Neural cell (in vitro differentiated cells): ENCODE measurements at regions not wholly inside any gene's neighbourhood (a gene's known extent, or its start where the extent isn't known, plus 50 kb on each side); places are given as distances from the start of the nearest gene placed in this dataset.

Experiments used
- H2AFZ ChIP-seq: fragments of 200-600, 300-800 bp; sonication (generic), shearing (Covaris generic); 2 replicates; pipeline ENCODE4 v1.6.0; 2014; ENCODE audit warnings: low read depth, mild to moderate bottlenecking, antibody characterized with exemption, low read length, moderate library complexity
- H3F3A ChIP-seq: fragments of 200-600 bp; shearing (Covaris generic); 2 replicates; pipeline ENCODE4 v1.6.1; 2016; ENCODE audit warnings: mild to moderate bottlenecking, moderate library complexity, mixed read lengths, antibody characterized with exemption, low read length; ENCODE audit not compliant: insufficient read depth, poor library complexity, severe bottlenecking
- H3K27ac ChIP-seq: fragments of 200-600, 300-800 bp; sonication (generic), shearing (Covaris generic); 2 replicates; pipeline ENCODE4 v1.5.1; 2014; ENCODE audit warnings: mild to moderate bottlenecking, low read length, moderate library complexity
- H3K27me3 ChIP-seq: fragments of 300-800, 200-600 bp; sonication (generic), shearing (Covaris generic); 2 replicates; pipeline ENCODE4 v1.6.0; 2014; ENCODE audit warnings: mild to moderate bottlenecking, low read depth, low read length, moderate library complexity; ENCODE audit not compliant: insufficient read depth
- H3K36me3 ChIP-seq: fragments of 300-800, 200-600 bp; sonication (generic), shearing (Covaris generic); 2 replicates; pipeline ENCODE4 v1.5.1; 2014; ENCODE audit warnings: mild to moderate bottlenecking, antibody characterized with exemption, low read length, moderate library complexity; ENCODE audit not compliant: insufficient read depth
- H3K4me2 ChIP-seq: fragments of 300-800, 200-600 bp; sonication (generic), shearing (Covaris generic); 2 replicates; pipeline ENCODE4 v1.6.0; 2014; ENCODE audit warnings: mild to moderate bottlenecking, low read length
- H3K4me3 ChIP-seq: fragments of 300-800, 200-600 bp; sonication (generic), shearing (Covaris generic); 2 replicates; pipeline ENCODE4 v1.5.1; 2014; ENCODE audit warnings: mild to moderate bottlenecking, low read length, moderate library complexity
- H3K79me2 ChIP-seq: fragments of 200-600 bp; shearing (Covaris generic); replicated peaks from 2 replicates; pipeline ENCODE4 v1.6.0; 2014; ENCODE audit warnings: mild to moderate bottlenecking, low read length, moderate library complexity; ENCODE audit not compliant: insufficient read depth
- H3K9ac ChIP-seq: fragments of 300-800, 200-600 bp; sonication (generic), shearing (Covaris generic); 2 replicates; pipeline ENCODE4 v1.6.1; 2016; ENCODE audit warnings: mild to moderate bottlenecking, low read length, mixed read lengths
- H3K9me2 ChIP-seq: fragments of 200-600 bp; shearing (Covaris generic); 2 replicates; pipeline ENCODE4 v1.6.1; 2016; ENCODE audit warnings: mild to moderate bottlenecking, low read length, mixed read lengths; ENCODE audit not compliant: insufficient read depth
- H3K9me3 ChIP-seq: fragments of 200-600, 300-800 bp; sonication (generic), shearing (Covaris generic); 2 replicates; pipeline ENCODE4 v1.6.1; 2016; ENCODE audit warnings: mild to moderate bottlenecking, mixed run types, low read length, moderate library complexity, mixed read lengths
- H4K20me1 ChIP-seq: fragments of 200-600 bp; shearing (Covaris generic); 2 replicates; pipeline ENCODE4 v1.6.1; 2016; ENCODE audit warnings: mild to moderate bottlenecking, mixed run types; ENCODE audit not compliant: insufficient read depth
- CTCF ChIP-seq: fragments of 450-650 bp; IDR thresholded peaks from 2 replicates; pipeline ENCODE4 v1.5.1; 2014; ENCODE audit warnings: antibody characterized with exemption, mild to moderate bottlenecking, moderate library complexity; ENCODE audit not compliant: poor library complexity, severe bottlenecking
- EP300 ChIP-seq: fragments of 450-650 bp; conservative IDR thresholded peaks from 2 replicates; pipeline ENCODE4 v1.6.1; 2014; ENCODE audit warnings: antibody characterized with exemption, mild to moderate bottlenecking, moderate library complexity; ENCODE audit not compliant: poor library complexity, severe bottlenecking
- EZH2 ChIP-seq: fragments of 200-600, 300-800 bp; shearing (Covaris generic), sonication (generic); IDR thresholded peaks from 2 replicates; pipeline ENCODE4 v1.6.1; 2014; ENCODE audit warnings: antibody characterized with exemption, low read length, borderline replicate concordance, mild to moderate bottlenecking; ENCODE audit not compliant: insufficient read depth, poor library complexity, severe bottlenecking
- MXI1 ChIP-seq: fragments of 450-650 bp; conservative IDR thresholded peaks from 2 replicates; pipeline ENCODE4 v1.6.1; 2014; ENCODE audit warnings: antibody characterized with exemption, mild to moderate bottlenecking; ENCODE audit not compliant: poor library complexity, severe bottlenecking
- POLR2AphosphoS5 ChIP-seq: IDR thresholded peaks from 2 replicates; pipeline ENCODE4 v1.6.1; 2012
- RAD21 ChIP-seq: fragments of 450-650 bp; conservative IDR thresholded peaks from 2 replicates; pipeline ENCODE4 v1.6.1; 2014; ENCODE audit warnings: antibody characterized with exemption, mild to moderate bottlenecking, moderate library complexity
- REST ChIP-seq: IDR thresholded peaks from 2 replicates; pipeline ENCODE4 v1.6.1; 2012; ENCODE audit warnings: borderline replicate concordance
- SMC3 ChIP-seq: fragments of 450-650 bp; conservative IDR thresholded peaks from 2 replicates; pipeline ENCODE4 v1.6.1; 2014; ENCODE audit warnings: antibody characterized with exemption, mild to moderate bottlenecking, moderate library complexity; ENCODE audit not compliant: poor library complexity
- TAF1 ChIP-seq: IDR thresholded peaks from 2 replicates; pipeline ENCODE4 v1.6.1; 2012; ENCODE audit warnings: low read depth

- Histone ChIP-seq H3K4me3 (no peak overlapping the region), H4K20me1 (no peaks in the 10 kb centered on the region), H3K4me2 (no peak overlapping the region), H3F3A (no peaks in the 10 kb centered on the region), H3K36me3 (no peaks in the 10 kb centered on the region), H3K79me2 (no peaks in the 10 kb centered on the region), H3K27ac (no peak overlapping the region), H3K9me3 (no peaks in the 10 kb centered on the region), H3K9me2 (no peaks in the 10 kb centered on the region), H3K9ac (no peak overlapping the region), H2AFZ (no peak overlapping the region), H3K27me3 (no peaks in the 10 kb centered on the region)
- no peak for TF ChIP-seq SMC3
- TF ChIP-seq POLR2AphosphoS5: no peak
- no peak for TF ChIP-seq EP300
- TF ChIP-seq TAF1: no peak
- TF ChIP-seq REST: no peak
- TF ChIP-seq MXI1: no peak
- TF ChIP-seq EZH2: no peak
- TF ChIP-seq CTCF: no peak
- TF ChIP-seq RAD21: no peak
Measured at GRCh38 chr5:143648696-143649095, 163.3 kb upstream of the HMHB1 start.

- no peaks in the 10 kb centered on the region for H3K27me3 ChIP-seq
- H3K9ac ChIP-seq: no peak overlapping the region
- no peak overlapping the region for H3K27ac ChIP-seq
- H3F3A ChIP-seq: no peaks in the 10 kb centered on the region
- no peaks in the 10 kb centered on the region for H3K9me3 ChIP-seq
- H3K9me2 ChIP-seq: no peaks in the 10 kb centered on the region
- no peaks in the 10 kb centered on the region for H3K36me3 ChIP-seq
- TF ChIP-seq CTCF (no peak), RAD21 (no peak), POLR2AphosphoS5 (no peak), EP300 (no peak), MXI1 (no peak), EZH2 (no peak), SMC3 (no peak), REST (no peak), TAF1 (no peak)
- H3K79me2 ChIP-seq: no peaks in the 10 kb centered on the region
- H4K20me1 ChIP-seq: no peaks in the 10 kb centered on the region
- no peak overlapping the region for H2AFZ ChIP-seq
- H3K4me2 ChIP-seq: no peak overlapping the region
- H3K4me3 ChIP-seq: no peak overlapping the region
Measured at GRCh38 chr5:143646961-143647360, 165.0 kb upstream of the HMHB1 start.
